ENCODE measurements at regions not wholly inside any gene's neighbourhood (a gene's known extent, or its start where the extent isn't known, plus 50 kb on each side); places are given as distances from the start of the nearest gene placed in this dataset.

GRCh38 chr4:3387943-3388361, 53.8 kb upstream of the HGFAC start:
- TF ChIP-seq, protein P1, sequence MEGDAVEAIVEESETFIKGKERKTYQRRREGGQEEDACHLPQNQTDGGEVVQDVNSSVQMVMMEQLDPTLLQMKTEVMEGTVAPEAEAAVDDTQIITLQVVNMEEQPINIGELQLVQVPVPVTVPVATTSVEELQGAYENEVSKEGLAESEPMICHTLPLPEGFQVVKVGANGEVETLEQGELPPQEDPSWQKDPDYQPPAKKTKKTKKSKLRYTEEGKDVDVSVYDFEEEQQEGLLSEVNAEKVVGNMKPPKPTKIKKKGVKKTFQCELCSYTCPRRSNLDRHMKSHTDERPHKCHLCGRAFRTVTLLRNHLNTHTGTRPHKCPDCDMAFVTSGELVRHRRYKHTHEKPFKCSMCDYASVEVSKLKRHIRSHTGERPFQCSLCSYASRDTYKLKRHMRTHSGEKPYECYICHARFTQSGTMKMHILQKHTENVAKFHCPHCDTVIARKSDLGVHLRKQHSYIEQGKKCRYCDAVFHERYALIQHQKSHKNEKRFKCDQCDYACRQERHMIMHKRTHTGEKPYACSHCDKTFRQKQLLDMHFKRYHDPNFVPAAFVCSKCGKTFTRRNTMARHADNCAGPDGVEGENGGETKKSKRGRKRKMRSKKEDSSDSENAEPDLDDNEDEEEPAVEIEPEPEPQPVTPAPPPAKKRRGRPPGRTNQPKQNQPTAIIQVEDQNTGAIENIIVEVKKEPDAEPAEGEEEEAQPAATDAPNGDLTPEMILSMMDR (IDR thresholded peaks at IDR 0.05) = no peak
- TF ChIP-seq POLR2AphosphoS5 (IDR thresholded peaks at IDR 0.05) = peak; percentile 49
- no peak for TF ChIP-seq POLR2A (IDR thresholded peaks at IDR 0.05; ENCODE audit: low read depth)
- no peak for TF ChIP-seq EP300 (IDR thresholded peaks at IDR 0.05)
